ENCODE measurements at regions not wholly inside any gene's neighbourhood (a gene's known extent, or its start where the extent isn't known, plus 50 kb on each side); places are given as distances from the start of the nearest gene placed in this dataset.
"Not testable (repeated sequence)": the region's sequence is repeated elsewhere in the genome, so short reads cannot be mapped to it uniquely, and the experiment has no call there.

- no peak for DNase-seq (ENCODE audit: low read depth)
Observed at GRCh38 chrX:115911967-115912366, 258.6 kb upstream of the AGTR2 start.

GRCh38 chrX:115912372-115912897 is 258.1 kb upstream of the AGTR2 start:
- DNase-seq (ENCODE audit: low read depth) = no peak

DNA sequence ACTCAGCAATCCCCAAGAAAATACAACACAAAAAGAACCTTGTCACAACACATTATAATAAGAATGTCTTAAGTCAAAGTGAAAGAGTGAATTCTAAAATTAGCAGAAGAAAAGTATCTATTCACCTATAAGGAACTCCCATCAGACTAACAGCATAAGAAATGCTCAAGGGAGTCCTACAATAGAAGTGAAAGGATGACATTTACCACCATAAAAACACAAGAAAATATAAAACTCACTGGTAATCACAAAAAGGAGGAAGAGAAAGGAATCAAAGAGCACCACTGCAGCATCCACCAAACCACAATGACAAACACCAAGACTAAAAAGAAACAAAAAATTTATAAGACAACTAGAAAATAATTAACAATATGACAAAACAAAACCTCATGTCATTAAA is 257.0 kb upstream of the AGTR2 start:
- no peak for DNase-seq (ENCODE audit: low read depth)

GRCh38 chrX:115915625-115916024 is 254.9 kb upstream of the AGTR2 start:
- DNase-seq (ENCODE audit: low read depth) = not testable (repeated sequence)

DNA sequence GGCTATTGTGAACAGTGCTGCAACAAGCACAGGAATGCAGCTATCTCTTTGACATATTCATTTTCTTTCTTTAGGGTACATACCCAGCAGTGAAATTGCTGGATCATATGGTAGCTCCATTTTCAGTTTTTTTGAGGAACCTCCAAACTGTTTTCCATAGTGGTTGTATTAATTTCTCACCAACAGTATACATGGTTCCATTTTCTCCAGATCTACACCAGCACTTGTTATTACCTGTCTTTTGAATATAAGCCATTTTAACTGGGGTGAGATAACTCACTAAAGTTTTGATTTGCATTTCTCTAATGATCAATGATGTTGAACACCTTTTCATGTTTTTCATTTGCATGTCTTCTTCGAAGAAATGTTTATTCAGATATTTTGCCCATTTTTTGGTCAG is 241.1 kb upstream of the AGTR2 start:
- DNase-seq (ENCODE audit: low read depth) = no peak

- DNase-seq (ENCODE audit: low read depth) = no peak
Observed at GRCh38 chrX:115936008-115936407, 234.5 kb upstream of the AGTR2 start.

GRCh38 chrX:115939070-115939469 is 231.5 kb upstream of the AGTR2 start:
- DNase-seq (ENCODE audit: low read depth) = no peak

- DNase-seq (ENCODE audit: low read depth) = no peak
Observed at GRCh38 chrX:115939636-115940160, 230.8 kb upstream of the AGTR2 start.

GRCh38 chrX:115940348-115940747 is 230.2 kb upstream of the AGTR2 start:
- no peak for DNase-seq (ENCODE audit: low read depth)

- peak; percentile 17 for DNase-seq (ENCODE audit: low read depth)
Observed at GRCh38 chrX:115940888-115941332, 229.6 kb upstream of the AGTR2 start.

DNA sequence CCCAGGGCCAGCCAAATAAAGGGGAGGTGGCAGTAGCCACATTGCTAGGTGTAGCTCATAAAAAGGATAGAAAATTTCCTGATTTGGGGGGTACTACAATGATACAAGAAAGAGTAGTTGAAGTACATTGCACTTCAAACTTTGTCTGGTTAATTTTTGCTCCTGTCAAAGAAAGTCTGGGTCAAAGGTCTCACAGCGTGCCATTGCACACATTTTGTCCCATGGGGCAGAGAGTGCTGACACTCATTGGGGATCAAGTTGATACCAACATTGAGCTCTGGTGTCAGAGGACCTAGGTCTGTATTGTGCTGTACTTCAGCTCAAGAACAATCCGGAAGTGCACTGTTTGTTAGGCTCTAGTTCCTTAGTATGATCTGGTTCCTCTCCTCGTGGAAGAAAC is 229.2 kb upstream of the AGTR2 start:
- no peak for DNase-seq (ENCODE audit: low read depth)

DNA sequence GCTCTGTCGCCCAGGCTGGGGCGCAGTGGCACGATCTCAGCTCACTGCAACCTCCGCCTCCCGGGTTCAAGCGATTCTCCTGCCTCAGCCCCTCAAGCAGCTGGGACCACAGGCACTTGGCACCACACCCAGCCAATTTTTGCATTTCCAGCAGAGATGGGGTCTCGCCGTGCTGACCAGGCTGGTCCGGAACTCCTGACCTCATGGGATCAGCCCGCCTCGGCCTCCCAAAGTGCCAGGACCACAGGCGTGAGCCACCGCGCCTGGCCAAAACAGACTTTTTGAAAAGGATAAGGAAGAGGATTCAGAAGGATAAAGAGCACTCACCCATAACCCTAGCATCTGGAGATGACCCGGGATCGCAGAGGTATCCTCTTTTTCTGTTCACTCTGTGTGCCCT is 224.5 kb upstream of the AGTR2 start:
- no peak for DNase-seq (ENCODE audit: low read depth)

GRCh38 chrX:115948018-115948923 is 222.3 kb upstream of the AGTR2 start:
- DNase-seq (ENCODE audit: low read depth) = no peak

DNA sequence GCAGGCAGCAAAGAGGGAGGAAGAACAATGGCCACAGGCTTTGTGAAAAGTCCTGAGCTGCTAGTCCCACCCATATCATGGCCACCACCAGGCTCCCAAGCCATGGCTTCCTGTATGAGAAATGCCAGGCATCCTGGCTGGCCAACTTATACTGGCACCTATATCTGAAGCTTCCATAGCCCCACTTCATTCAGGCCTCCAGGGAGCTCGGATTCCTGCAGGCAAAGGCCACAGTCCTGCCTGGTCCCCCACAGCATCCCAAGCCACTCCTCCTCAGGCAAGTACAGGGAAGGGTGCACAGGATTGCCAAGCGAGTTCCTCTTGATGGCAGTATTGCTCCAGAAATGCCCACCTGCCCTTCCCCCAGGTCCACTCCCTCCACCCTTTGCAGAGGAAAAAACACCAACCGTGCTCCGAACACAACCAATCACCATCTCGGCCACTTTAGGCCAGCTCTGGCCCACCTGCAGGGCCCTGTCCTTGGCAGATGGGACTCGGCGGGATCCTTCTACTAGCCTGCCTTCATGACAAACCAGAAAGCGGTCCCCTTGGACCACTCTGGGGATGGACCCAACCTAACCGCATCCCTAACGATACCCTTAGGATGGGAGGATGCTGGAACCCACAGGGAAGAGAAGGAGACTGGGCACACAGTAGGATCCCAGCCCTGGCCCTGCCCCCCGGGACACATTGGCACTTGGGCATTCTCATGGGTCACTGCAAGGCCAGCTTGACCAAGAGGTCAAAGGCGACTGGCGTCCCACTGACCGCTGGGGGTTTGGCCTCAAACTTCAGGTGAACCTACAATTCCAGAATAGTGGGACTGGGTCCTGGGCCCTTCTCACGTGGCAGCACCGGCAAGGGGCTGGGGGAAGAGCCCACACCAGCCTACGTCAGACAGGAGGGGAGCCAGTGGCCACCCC is 220.4 kb upstream of the AGTR2 start:
- no peak for DNase-seq (ENCODE audit: low read depth)

DNA sequence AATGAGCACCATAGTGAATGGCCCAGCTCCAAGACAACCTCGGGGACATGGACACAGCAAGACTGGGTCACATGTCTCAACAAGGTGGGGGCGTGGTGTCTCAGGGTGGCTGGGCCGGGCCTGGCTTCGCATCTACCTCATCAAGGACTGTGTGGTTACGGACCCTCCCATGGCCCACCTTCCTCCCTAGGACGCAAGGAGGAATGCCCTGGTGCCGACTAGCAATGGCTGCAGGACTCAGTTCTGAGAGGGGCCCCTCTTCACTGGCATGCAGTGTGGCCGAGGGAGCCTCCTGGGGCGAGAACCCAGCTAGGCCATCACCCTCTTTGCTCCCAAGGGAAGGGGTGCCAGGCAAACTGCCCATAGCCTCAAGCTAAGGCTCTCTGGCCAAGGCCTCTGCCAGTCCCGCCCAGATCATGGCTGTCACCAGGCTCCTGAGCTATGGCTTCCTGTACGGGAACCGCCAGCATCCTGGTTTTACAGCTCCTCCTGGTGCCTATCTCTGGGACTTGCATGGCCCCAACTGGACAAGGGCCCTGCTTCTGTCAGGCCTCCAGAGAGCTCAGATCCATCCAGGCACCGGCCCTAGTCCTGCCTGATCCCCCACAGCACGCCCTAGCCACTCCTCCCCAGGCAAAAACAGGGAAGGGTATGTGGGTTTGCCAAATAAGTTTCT is 218.0 kb upstream of the AGTR2 start:
- no peak for DNase-seq (ENCODE audit: low read depth)

DNA sequence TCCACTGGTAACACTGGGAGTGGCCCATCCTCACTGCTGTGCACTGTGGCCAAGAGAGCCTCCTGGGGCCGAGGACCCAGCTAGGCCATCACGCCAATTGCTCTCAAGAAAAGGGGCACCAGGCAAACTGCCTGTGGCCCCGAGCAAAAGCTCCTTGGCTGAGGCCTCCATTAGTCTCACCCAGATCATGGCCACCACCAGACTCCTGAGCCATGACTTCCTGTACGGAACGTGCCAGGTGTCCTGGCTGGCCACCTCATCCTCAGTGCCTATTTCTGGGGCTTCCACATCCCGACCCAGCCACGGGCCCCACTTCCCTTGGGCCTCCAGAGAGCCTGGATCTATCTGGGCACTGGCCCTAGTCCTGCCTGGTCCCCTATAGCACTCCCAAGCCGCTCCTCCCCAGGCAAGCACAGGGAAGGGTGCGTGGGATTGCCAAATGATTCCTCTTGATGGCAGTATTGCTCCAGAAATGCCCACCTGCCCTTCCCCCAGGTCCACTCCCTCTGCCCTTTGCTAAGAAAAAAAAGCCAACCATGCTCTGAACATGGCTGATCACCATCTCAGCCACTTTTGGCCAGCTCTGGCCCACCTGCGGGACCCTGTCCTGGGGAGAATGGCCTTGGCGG is 212.6 kb upstream of the AGTR2 start:
- no peak for DNase-seq (ENCODE audit: low read depth)

GRCh38 chrX:115958687-115959359 is 211.7 kb upstream of the AGTR2 start:
- no peak for DNase-seq (ENCODE audit: low read depth)

DNA sequence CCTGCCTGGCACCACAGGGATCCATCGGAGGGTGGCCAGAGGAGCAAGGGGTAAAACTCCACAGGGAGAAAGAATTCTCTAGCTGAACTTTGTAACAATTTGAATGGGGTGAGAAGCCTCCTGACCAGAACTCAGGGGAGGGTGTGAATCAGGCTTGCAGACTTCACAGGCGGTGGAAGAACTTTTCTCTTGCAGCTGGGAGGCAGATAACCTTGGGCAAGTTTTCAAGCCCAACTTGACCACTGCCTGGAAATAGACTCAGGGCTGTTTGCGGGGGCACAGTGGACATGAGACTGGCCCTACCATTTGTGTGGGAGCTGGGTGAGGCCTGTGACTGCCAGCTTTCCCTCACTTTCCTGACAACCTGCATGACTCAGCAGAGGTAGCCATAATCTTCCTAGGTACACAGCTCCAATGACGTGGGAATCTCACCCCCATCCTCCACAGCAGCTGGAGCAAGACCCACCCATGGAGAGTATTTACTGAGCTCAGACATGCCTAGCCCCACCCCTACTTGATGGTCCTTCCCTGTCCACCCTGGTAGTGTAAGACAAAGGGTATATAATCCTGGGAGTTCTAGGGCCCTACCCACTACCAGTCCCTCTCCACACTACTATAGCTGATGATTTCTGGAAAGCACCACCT is 210.0 kb upstream of the AGTR2 start:
- no peak for DNase-seq (ENCODE audit: low read depth)

DNA sequence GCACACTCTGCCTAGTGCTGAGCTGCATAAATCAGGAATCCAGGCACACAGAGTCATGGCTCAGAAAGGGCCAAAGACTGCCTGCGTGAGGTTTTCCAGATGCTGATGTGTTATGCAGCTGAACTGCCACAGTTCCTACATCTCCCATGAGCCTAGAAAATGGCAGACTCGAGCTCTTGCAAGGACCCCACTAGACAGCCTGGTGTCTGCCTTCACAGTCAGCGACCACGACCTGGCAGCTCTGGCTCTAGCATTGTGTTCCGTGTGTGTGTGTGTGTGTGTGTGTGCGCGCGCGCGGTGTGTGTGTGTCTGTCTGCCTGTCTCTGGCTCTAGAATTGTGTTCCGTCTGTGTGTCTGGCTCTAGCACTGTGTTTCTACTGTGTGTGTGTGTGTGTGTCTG is 203.6 kb upstream of the AGTR2 start:
- no peak for DNase-seq (ENCODE audit: low read depth)
